ENCODE measurements at regions not wholly inside any gene's neighbourhood (a gene's known extent, or its start where the extent isn't known, plus 50 kb on each side); places are given as distances from the start of the nearest gene placed in this dataset.

- no peak for TF ChIP-seq CTCF (conservative IDR thresholded peaks at IDR 0.05; ENCODE audit: low read depth, low read length)
- DNase-seq (ENCODE audit: low read depth), result no peak
- H3K4me3 ChIP-seq (ENCODE audit: low read length), result no peak overlapping the region
Observed at GRCh38 chr5:57836921-57837320, 354.3 kb upstream of the ACTBL2 start.

- DNase-seq (ENCODE audit: low read depth), result no peak
- no peak for TF ChIP-seq CTCF (conservative IDR thresholded peaks at IDR 0.05; ENCODE audit: low read depth, low read length)
- H3K4me3 ChIP-seq (ENCODE audit: low read length), result no peak overlapping the region
Observed at GRCh38 chr5:57836331-57836730, 353.7 kb upstream of the ACTBL2 start.

DNA sequence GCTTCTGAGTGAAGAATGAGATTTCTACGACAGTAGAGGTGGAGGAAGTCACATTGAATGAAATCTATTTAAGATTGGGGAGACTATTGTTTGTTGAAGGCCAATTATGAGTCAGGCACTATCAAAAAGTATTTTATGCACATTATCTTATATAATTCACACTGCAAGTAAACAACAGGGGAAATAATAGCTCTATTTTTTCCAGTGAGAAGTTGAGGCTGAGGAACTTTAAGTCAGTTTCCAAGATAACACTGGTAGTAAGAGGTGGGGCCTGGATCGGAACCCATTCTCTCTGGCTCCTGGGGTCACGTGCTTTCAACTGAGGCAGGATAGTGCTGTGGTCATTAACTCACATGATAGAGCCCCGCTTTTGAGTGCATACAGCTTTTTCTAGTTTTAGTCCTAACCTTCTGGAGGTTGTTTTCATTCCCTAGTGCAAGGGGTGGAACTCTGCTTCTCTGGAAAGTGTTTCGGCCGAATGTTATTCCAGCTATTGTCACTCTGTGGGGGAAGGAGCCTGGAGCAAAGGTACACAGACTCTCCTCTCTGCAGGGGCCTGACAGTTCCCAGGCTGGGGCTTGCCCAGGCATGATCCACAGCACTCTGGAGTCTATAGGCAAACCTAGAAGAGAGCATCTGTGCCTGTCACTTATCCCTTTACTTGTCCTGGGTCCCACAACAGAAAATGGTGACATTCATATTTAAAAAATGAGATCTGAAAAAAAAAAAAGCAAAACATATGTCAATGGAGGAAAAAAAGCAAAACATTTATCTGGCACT is 352.4 kb upstream of the ACTBL2 start:
- H3K4me3 ChIP-seq (ENCODE audit: low read length), result no peak overlapping the region
- TF ChIP-seq CTCF (conservative IDR thresholded peaks at IDR 0.05; ENCODE audit: low read depth, low read length), result no peak
- no peak for DNase-seq (ENCODE audit: low read depth)

DNA sequence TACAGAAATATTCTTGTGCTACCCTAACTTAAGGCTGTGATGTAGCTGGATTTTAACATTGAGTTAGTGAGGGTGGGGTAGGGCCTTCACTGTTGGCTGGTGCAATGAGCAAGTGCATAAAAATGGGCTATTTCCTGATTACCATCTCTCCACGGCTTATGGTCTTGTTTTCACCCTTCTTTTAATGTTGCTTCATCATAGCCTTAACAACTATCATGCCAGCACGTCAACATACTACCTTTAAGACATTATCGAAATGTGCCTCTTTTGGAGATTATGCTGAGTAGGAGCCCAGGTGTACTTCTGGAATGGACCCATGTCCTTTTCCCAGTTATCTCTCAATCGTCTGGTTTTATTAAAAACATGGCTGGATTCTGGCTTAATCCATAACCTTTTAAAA is 350.9 kb upstream of the ACTBL2 start:
- H3K4me3 ChIP-seq (ENCODE audit: low read length), result no peak overlapping the region
- no peak for DNase-seq (ENCODE audit: low read depth)
- TF ChIP-seq CTCF (conservative IDR thresholded peaks at IDR 0.05; ENCODE audit: low read depth, low read length), result no peak

- no peak for DNase-seq (ENCODE audit: low read depth)
- no peak for TF ChIP-seq CTCF (conservative IDR thresholded peaks at IDR 0.05; ENCODE audit: low read depth, low read length)
- H3K4me3 ChIP-seq (ENCODE audit: low read length), result no peak overlapping the region
Observed at GRCh38 chr5:57832875-57833274, 350.3 kb upstream of the ACTBL2 start.

GRCh38 chr5:57831932-57832331 is 349.3 kb upstream of the ACTBL2 start:
- H3K4me3 ChIP-seq (ENCODE audit: low read length), result no peak overlapping the region
- no peak for TF ChIP-seq CTCF (conservative IDR thresholded peaks at IDR 0.05; ENCODE audit: low read depth, low read length)
- DNase-seq (ENCODE audit: low read depth), result no peak

DNA sequence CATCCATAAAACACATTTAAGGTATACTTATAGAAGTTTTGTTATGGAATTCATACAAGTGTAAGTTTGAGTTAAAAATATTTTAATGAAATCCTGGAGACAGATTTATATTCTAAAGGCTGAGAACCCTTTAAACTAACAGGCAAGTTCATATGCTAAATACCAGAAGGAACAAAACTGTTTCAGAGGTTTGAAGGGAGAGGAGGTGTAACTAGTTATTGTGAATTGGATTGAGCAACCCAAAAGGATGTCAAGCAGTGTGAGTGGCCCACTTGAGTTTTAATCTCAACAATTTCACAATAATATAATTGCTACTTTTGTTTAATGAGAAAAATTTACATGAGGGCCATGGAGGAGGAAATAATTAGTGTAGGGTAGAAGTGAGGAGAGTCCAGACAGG is 348.5 kb upstream of the ACTBL2 start:
- DNase-seq (ENCODE audit: low read depth), result no peak
- H3K4me3 ChIP-seq (ENCODE audit: low read length), result no peak overlapping the region
- TF ChIP-seq CTCF (conservative IDR thresholded peaks at IDR 0.05; ENCODE audit: low read depth, low read length), result no peak

Measured in retinal pigment epithelial cell (primary cell).